Ishikawa (cell line): ENCODE measurements at regions not wholly inside any gene's neighbourhood (a gene's known extent, or its start where the extent isn't known, plus 50 kb on each side); places are given as distances from the start of the nearest gene placed in this dataset.

Experiments
- CEBPB ChIP-seq: IDR thresholded peaks from 2 replicates; pipeline ENCODE4 v1.6.1; 2012
- CREB1 ChIP-seq: IDR thresholded peaks from 2 replicates; pipeline ENCODE4 v1.6.1; 2012; ENCODE audit warnings: low read depth
- EGR1 ChIP-seq: IDR thresholded peaks from 2 replicates; pipeline ENCODE4 v1.6.1; 2012
- EP300 ChIP-seq: IDR thresholded peaks from 2 replicates; pipeline ENCODE4 v1.6.1; 2012; ENCODE audit warnings: borderline replicate concordance
- FOXM1 ChIP-seq: IDR thresholded peaks from 2 replicates; pipeline ENCODE4 v1.6.1; 2012; ENCODE audit warnings: low read depth, borderline replicate concordance
- MAX ChIP-seq: IDR thresholded peaks from 2 replicates; pipeline ENCODE4 v1.6.1; 2012
- NFIC ChIP-seq: IDR thresholded peaks from 2 replicates; pipeline ENCODE4 v1.6.1; 2012
- RAD21 ChIP-seq: IDR thresholded peaks from 2 replicates; pipeline ENCODE4 v1.6.1; 2012; ENCODE audit warnings: low read depth
- REST ChIP-seq: IDR thresholded peaks from 2 replicates; pipeline ENCODE4 v1.6.1; 2012; ENCODE audit warnings: low read depth, mild to moderate bottlenecking
- TAF1 ChIP-seq: IDR thresholded peaks from 2 replicates; pipeline ENCODE4 v1.6.1; 2012; ENCODE audit warnings: low read depth, mild to moderate bottlenecking
- TCF12 ChIP-seq: IDR thresholded peaks from 2 replicates; pipeline ENCODE4 v1.6.1; 2012; ENCODE audit warnings: low read depth
- TEAD4 ChIP-seq: IDR thresholded peaks from 2 replicates; pipeline ENCODE4 v1.6.1; 2012
- YY1 ChIP-seq: IDR thresholded peaks from 2 replicates; pipeline ENCODE4 v1.6.1; 2012; ENCODE audit warnings: low read depth
- ZBTB7A ChIP-seq: IDR thresholded peaks from 2 replicates; pipeline ENCODE4 v1.6.1; 2012; ENCODE audit warnings: low read depth
- TF ChIP-seq, protein P1 (sequence below): IDR thresholded peaks from 2 replicates; pipeline ENCODE4 v1.6.1; 2012

- TF ChIP-seq TCF12 (no peak), EGR1 (no peak), RAD21 (no peak), FOXM1 (no peak), MAX (no peak), CREB1 (no peak), NFIC (no peak), EP300 (no peak), TAF1 (no peak), YY1 (no peak), CEBPB (no peak), TEAD4 (no peak), REST (no peak), ZBTB7A (no peak)
- TF ChIP-seq, protein P1, sequence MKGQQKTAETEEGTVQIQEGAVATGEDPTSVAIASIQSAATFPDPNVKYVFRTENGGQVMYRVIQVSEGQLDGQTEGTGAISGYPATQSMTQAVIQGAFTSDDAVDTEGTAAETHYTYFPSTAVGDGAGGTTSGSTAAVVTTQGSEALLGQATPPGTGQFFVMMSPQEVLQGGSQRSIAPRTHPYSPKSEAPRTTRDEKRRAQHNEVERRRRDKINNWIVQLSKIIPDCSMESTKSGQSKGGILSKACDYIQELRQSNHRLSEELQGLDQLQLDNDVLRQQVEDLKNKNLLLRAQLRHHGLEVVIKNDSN, result no peak
These were observed 420.3 kb downstream of the GABRG2 start for GRCh38 chr5:162487528-162488525.

DNA sequence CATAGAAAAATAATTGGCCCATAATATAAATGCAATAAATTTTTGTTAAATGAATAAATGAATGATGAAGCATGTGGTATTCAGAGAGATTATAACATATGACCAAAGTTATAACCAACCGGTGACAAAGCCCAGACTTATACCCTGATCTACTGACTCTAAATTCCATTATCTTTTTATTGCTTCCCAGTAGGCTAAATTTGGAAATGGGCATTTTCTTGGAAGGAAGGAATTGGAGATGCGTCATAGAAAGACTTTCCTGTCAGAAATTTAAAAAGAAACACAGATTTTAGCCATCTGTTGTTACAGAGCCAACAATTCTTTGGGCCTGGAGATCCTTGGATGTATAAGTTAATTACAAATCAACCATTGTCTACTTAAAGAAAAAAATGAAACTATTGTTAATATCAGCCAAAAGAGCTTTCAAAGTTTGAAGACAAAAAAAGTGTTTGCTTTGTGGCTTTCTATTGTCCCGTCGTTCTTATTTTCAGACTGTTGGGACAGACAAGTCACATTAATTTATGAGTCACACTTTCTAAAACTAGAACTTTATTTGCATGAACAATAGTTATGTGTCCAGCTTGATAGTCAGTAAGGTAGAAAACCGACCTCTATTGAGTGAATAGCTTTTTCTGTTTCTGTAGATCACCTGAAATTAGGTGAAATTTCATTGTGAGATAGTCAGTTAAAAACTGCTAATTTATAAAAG lies 428.7 kb downstream of the GABRG2 start:
- TF ChIP-seq, protein P1, result no peak
- no peak for TF ChIP-seq FOXM1
- TF ChIP-seq EP300, result no peak
- TF ChIP-seq CREB1, result no peak
- TF ChIP-seq REST, result no peak
- TF ChIP-seq ZBTB7A, result no peak
- TF ChIP-seq TAF1, result no peak
- TF ChIP-seq CEBPB, result no peak
- TF ChIP-seq TEAD4, result no peak
- no peak for TF ChIP-seq EGR1
- TF ChIP-seq MAX, result no peak
- TF ChIP-seq TCF12, result no peak
- no peak for TF ChIP-seq RAD21
- no peak for TF ChIP-seq NFIC
- TF ChIP-seq YY1, result no peak

DNA sequence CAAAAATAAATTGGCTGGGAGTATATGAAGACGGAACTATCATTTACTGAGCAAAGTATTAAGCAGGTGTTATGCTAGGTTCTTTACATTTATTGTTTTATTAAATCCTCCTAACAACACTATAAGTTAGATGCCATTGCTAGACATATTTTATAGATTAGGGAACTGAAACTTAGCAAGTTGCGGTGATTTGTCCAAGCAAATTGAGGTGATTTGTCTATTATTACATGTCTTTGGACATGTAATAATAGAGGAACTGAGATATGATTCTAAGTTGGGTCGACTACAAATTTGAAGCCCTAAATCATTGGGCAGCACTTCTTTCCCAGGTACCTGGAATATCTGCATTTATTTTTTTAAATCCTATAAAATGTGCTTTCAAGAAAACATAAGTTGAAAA lies 429.9 kb downstream of the GABRG2 start:
- no peak for TF ChIP-seq TAF1
- TF ChIP-seq EGR1, result no peak
- TF ChIP-seq TEAD4, result no peak
- TF ChIP-seq ZBTB7A, result no peak
- TF ChIP-seq REST, result no peak
- TF ChIP-seq RAD21, result no peak
- TF ChIP-seq NFIC, result no peak
- no peak for TF ChIP-seq FOXM1
- TF ChIP-seq, protein P1, result no peak
- TF ChIP-seq CREB1, result no peak
- TF ChIP-seq YY1, result no peak
- no peak for TF ChIP-seq CEBPB
- no peak for TF ChIP-seq EP300
